Transverse colon (tissue), 4 donors: ENCODE measurements at regions not wholly inside any gene's neighbourhood (a gene's known extent, or its start where the extent isn't known, plus 50 kb on each side); places are given as distances from the start of the nearest gene placed in this dataset.

Source experiments
- DNase-seq: peaks from one replicate; pipeline ENCODE4 v3.0.0-alpha.2; 2019
- H3K27ac ChIP-seq, 4 donors: fragments of 200-600 bp; sonication (generic); 2 replicates each; pipeline ENCODE4 v1.5.1; 2016 to 2018; ENCODE audit warnings: inconsistent platforms in 4 of 4
- H3K27me3 ChIP-seq: fragments of 200-600 bp; sonication (generic); 2 replicates; pipeline ENCODE4 v1.5.1; 2017; ENCODE audit warnings: inconsistent platforms
- H3K36me3 ChIP-seq, 4 donors: fragments of 200-600 bp; sonication (generic); 2 replicates each; pipeline ENCODE4 v1.5.1; 2017 to 2019; ENCODE audit warnings: inconsistent platforms in 4 of 4
- H3K4me1 ChIP-seq, 4 donors: fragments of 200-600 bp; sonication (generic); 2 replicates each; pipeline ENCODE4 v1.5.1; 2017 to 2020; ENCODE audit warnings: inconsistent platforms in 4 of 4
- H3K4me3 ChIP-seq, 4 donors: fragments of 200-600 bp; sonication (generic); 1 replicate in 1 of 4; 2 replicates in 3 of 4; pipeline versions ENCODE4 v1.5.1 to v1.6.1; 2017 to 2019; ENCODE audit warnings: inconsistent platforms in 4 of 4
- H3K9me3 ChIP-seq, 2 donors: fragments of 200-600 bp; sonication (generic); 2 replicates each; pipeline ENCODE4 v1.5.1; 2017 to 2019; ENCODE audit warnings: inconsistent platforms in 2 of 2
- EP300 ChIP-seq: sonication (generic); formaldehyde crosslinking; IDR thresholded peaks from one replicate; pipeline ENCODE4 v1.6.1; 2017; ENCODE audit warnings: antibody characterized with exemption, low read depth
- POLR2A ChIP-seq: fragments of 450-650 bp; IDR thresholded peaks from one replicate; pipeline ENCODE4 v1.6.1; 2016; ENCODE audit warnings: antibody characterized with exemption, mild to moderate bottlenecking, moderate library complexity
- POLR2AphosphoS5 ChIP-seq, 3 donors: sonication (generic); formaldehyde crosslinking; IDR thresholded peaks; one replicate each; pipeline ENCODE4 v1.6.1; 2016; ENCODE audit warnings: antibody characterized with exemption in 3 of 3
- WGBS, 2 donors: methylation state at CpG; one replicate each; pipeline ENCODE4 v1.1.5; 2018; ENCODE audit warnings: low coverage in 1 of 2; 5-methylcytosine and 5-hydroxymethylcytosine counted together
- in situ Hi-C, 4 donors: fragments of 200-750 bp; cut with MboI; loops; one replicate each; pipeline versions ENCODE4 v1.15.0 to v1.15.1; 2017; ENCODE audit warnings: low sequenced_read_pairs in 3 of 4, low pct_ligation_motif_present in 1 of 4, low pct_unique_long_range_greater_than_20kb in 1 of 4
- intact Hi-C: fragments of 100-400 bp; cut with DNase I; formaldehyde crosslinking; loops from one replicate; pipeline ENCODE4 v1.15.1; 2023; ENCODE audit warnings: low total_unique reads
- TF ChIP-seq, protein P1 (sequence below), 5 experiments: fragments of 200-600 bp in 3 of 5; fragments of 450-650 bp in 2 of 5; sonication (generic) in 3 of 5; IDR thresholded peaks; 1 replicate in 2 of 5; 2 replicates in 3 of 5; pipeline ENCODE4 v1.5.1; 2016 to 2017; ENCODE audit warnings: antibody characterized with exemption in 5 of 5, inconsistent platforms in 3 of 5, mild to moderate bottlenecking in 2 of 5, moderate library complexity in 1 of 5

DNA sequence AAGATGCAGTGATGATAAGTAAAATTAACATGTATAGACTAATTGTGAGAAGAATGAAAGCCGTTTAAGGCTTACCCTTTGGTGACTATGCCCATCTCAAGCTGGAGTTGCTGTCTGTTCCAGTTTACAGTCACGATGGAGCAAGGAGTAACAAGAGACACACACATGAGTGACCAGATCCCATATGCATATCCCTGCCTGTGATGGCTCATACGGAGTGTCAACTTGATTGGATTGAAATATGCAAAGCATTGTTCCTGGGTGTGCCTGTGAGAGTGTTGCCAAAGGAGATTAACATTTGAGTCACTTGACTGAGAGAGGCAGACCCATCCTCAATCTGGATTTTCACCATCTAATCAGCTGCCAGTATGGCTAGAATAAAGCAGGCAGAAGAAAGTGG lies 786.8 kb downstream of the FAM181B start:
- Histone ChIP-seq H3K9me3 (no peaks in the 10 kb centered on the region), H3K36me3 (no peaks in the 10 kb centered on the region), H3K27ac (no peak overlapping the region), H3K27me3 (no peaks in the 10 kb centered on the region), H3K4me3 (no peak overlapping the region), H3K4me1 (no peaks in the 10 kb centered on the region)
- intact Hi-C loops (no loop called here), in situ Hi-C loops (no loop called here)
- no peak for TF ChIP-seq POLR2AphosphoS5 (IDR thresholded peaks at IDR 0.05)
- DNase-seq: no peak
- 68 to 83% methylated on average over 2 to 3 of the region's 3 CpGs for WGBS, 2 donors

DNA sequence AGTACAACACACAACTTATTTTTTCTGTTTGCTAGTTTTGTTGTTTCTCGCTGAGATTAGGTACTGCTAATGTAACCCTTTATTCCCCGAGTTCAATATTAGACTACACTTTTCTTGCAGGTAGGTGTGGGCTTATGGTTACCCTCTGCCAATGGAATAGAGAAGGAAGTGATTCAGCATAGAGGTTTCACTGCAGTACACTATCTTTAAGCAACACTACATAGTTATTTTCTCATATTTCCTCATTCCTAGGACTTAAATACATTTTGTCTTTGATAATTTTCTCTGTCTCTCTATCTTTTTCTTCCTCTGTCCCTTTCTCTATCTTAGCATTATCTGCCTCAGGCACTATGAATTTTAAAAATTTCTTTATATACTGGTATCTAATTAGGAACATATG lies 791.0 kb downstream of the FAM181B start:
- H3K4me1 ChIP-seq: no peaks in the 10 kb centered on the region
- in situ Hi-C loops (no loop called here), intact Hi-C loops (no loop called here)
- no peak overlapping the region for H3K27ac ChIP-seq
- WGBS, 2 donors: 58 to 67% methylated on average over 2 of the region's 2 CpGs
- no peak for DNase-seq
- H3K9me3 ChIP-seq: no peaks in the 10 kb centered on the region
- H3K36me3 ChIP-seq: no peaks in the 10 kb centered on the region
- no peak for TF ChIP-seq POLR2A
- TF ChIP-seq POLR2AphosphoS5 (IDR thresholded peaks at IDR 0.05): no peak
- no peak for TF ChIP-seq EP300
- TF ChIP-seq, protein P1, sequence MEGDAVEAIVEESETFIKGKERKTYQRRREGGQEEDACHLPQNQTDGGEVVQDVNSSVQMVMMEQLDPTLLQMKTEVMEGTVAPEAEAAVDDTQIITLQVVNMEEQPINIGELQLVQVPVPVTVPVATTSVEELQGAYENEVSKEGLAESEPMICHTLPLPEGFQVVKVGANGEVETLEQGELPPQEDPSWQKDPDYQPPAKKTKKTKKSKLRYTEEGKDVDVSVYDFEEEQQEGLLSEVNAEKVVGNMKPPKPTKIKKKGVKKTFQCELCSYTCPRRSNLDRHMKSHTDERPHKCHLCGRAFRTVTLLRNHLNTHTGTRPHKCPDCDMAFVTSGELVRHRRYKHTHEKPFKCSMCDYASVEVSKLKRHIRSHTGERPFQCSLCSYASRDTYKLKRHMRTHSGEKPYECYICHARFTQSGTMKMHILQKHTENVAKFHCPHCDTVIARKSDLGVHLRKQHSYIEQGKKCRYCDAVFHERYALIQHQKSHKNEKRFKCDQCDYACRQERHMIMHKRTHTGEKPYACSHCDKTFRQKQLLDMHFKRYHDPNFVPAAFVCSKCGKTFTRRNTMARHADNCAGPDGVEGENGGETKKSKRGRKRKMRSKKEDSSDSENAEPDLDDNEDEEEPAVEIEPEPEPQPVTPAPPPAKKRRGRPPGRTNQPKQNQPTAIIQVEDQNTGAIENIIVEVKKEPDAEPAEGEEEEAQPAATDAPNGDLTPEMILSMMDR (IDR thresholded peaks at IDR 0.05): no peak
- no peaks in the 10 kb centered on the region for H3K27me3 ChIP-seq
- no peak overlapping the region for H3K4me3 ChIP-seq

DNA sequence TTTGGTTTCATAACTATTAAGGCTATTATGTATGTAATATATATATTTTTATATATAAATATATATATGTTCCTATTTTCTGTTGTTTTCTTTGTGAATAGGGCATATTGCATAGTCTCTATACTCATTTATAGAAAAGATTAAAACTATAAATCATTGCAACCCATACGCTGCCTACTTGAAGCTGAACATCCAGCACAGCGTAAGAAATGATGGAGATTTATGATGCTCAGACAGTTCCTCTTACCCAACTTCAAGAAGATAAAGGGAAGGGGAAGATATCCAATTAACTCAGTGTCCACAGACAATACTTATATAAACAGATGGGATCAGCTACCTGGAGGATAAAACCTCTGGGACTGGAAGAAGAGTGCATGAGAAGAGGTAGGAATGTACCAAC lies 791.7 kb downstream of the FAM181B start:
- H3K4me1 ChIP-seq: no peaks in the 10 kb centered on the region
- H3K27me3 ChIP-seq: no peaks in the 10 kb centered on the region
- in situ Hi-C loops: no loop called here
- WGBS, 2 donors: 60 to 64% methylated on average over 2 of the region's 2 CpGs
- TF ChIP-seq, protein P1 (IDR thresholded peaks at IDR 0.05): no peak
- TF ChIP-seq EP300 (no peak), POLR2A (no peak), POLR2AphosphoS5 (IDR thresholded peaks at IDR 0.05) (no peak)
- H3K36me3 ChIP-seq: no peaks in the 10 kb centered on the region
- H3K9me3 ChIP-seq: no peaks in the 10 kb centered on the region
- intact Hi-C loops: no loop called here
- H3K4me3 ChIP-seq: no peak overlapping the region
- DNase-seq: no peak
- H3K27ac ChIP-seq: no peak overlapping the region

DNA sequence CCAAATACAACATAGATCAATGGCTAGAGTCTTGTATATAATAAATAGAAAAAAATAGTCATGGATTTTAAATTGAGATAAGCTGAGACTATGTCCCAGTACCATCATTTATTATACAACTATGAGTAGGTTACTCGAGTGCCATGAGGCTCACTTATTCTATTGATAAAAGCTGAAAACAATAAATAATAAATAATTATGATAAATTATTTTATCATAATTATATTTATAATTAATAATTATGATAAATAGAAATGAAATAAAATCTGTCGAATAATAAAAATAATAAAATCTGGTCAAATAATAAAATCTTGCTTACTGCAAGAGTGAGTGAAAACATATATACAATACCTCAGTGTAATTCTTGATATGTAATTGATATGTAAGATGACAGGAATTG lies 801.4 kb downstream of the FAM181B start:
- Histone ChIP-seq H3K4me1 (no peaks in the 10 kb centered on the region), H3K27me3 (no peaks in the 10 kb centered on the region), H3K9me3 (no peaks in the 10 kb centered on the region), H3K4me3 (no peak overlapping the region), H3K36me3 (no peaks in the 10 kb centered on the region), H3K27ac (no peak overlapping the region)
- DNase-seq: no peak
- 78 to 82% methylated on average over 2 of the region's 2 CpGs for WGBS, 2 donors
- no peak for TF ChIP-seq POLR2A
- TF ChIP-seq POLR2AphosphoS5 (IDR thresholded peaks at IDR 0.05): no peak
- no peak for TF ChIP-seq EP300
- TF ChIP-seq, protein P1 (IDR thresholded peaks at IDR 0.05): no peak
- in situ Hi-C loops (no loop called here), intact Hi-C loops (no loop called here)

DNA sequence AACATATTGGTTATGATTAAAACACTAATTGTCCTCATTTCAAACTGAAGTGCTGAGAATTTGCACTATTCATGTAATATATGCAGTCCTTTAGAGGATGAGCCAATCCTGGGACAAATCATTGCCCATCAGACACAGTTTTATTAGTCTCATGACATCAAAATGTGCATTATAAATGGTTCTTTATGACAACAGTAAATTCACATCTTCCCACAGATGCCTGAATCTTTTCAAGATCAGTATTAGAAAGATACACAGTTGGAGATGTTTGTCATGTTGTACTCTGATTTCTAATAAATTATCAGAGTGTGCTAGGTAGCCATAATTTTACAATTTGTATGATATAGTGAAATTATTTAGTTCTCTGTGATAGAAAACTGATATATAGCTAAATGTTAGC lies 813.5 kb downstream of the FAM181B start:
- H3K36me3 ChIP-seq: no peaks in the 10 kb centered on the region
- H3K9me3 ChIP-seq: no peaks in the 10 kb centered on the region
- no peak for DNase-seq
- no peak overlapping the region for H3K4me3 ChIP-seq
- H3K27ac ChIP-seq: no peak overlapping the region
- in situ Hi-C loops (no loop called here), intact Hi-C loops (no loop called here)
- TF ChIP-seq POLR2AphosphoS5 (IDR thresholded peaks at IDR 0.05): no peak
- TF ChIP-seq, protein P1 (IDR thresholded peaks at IDR 0.05): no peak
- TF ChIP-seq POLR2A: no peak
- TF ChIP-seq EP300: no peak
- no peaks in the 10 kb centered on the region for H3K4me1 ChIP-seq
- no peaks in the 10 kb centered on the region for H3K27me3 ChIP-seq
